RPMI7951 (cell line): ENCODE measurements at regions not wholly inside any gene's neighbourhood (a gene's known extent, or its start where the extent isn't known, plus 50 kb on each side); places are given as distances from the start of the nearest gene placed in this dataset.

ENCODE experiments used
- DNase-seq: peaks from one replicate; pipeline ENCODE4 v3.0.0-alpha.2; 2012; ENCODE audit warnings: low read depth

DNA sequence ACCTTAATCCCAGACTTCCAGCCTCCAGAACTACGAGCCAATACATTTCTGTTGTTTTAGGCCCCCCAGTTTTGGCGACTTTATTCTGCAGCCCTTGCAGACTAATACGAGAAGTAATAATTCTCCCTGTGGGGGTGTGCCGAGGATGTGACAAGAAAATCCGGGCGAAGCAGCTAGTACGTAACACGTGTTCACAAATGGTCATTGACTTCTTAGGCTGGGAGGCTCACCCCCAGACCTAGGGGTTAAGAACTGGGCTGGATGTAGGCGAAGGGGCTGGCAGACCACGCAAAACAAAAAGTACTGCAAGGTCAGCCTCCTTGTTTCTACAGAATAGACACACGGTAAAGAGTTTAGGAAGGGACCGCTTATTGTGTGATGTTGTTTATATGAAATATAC lies 69.8 kb upstream of the ESRRB start:
- DNase-seq: no peak

DNA sequence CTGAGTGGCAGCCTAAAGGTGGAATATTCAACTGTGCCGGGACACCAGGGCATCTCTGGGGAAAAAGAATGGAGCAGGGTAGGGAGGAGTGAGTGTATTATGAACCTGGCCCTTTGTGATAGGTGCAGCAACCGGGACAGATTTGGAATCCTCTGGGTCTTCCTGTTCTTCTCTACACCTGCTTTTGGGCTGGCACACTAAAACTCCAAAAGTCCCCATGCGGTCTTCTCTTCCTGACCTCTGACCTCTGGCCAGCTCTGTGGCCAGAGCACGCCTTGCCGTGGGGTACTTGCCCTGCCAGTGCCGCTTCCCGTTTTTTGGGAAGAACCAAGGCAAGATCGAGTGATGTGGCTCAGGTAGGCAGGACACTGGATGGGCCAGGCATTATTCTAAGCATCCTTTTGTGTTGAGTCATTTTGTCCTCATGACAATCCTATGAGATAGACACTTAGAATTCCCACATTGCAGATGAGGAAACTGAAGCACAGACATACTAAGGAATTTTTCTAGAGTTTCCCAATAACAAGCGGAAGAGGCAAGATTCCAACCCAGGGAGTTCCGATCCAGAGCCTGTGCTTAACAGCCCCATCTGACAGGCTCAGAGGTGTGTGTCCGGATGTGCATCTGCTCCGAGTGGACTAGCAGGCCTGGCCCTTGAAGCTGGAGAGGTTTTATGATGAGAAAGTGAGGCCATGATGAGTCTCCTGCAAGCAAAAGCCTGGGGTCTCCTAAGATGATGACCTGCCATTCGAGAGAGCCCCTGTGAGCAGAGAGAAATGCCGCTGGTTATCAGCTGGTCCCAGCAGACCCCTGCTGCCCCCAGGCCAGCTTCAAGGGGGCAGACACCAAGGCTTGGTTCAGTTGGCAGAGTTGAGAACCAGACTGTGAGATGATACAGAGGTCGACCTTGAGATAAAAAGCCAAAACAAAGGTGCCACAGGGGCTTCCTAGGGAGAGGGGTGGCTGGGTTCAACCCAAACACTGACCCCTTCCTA lies 67.9 kb upstream of the ESRRB start:
- no peak for DNase-seq

DNA sequence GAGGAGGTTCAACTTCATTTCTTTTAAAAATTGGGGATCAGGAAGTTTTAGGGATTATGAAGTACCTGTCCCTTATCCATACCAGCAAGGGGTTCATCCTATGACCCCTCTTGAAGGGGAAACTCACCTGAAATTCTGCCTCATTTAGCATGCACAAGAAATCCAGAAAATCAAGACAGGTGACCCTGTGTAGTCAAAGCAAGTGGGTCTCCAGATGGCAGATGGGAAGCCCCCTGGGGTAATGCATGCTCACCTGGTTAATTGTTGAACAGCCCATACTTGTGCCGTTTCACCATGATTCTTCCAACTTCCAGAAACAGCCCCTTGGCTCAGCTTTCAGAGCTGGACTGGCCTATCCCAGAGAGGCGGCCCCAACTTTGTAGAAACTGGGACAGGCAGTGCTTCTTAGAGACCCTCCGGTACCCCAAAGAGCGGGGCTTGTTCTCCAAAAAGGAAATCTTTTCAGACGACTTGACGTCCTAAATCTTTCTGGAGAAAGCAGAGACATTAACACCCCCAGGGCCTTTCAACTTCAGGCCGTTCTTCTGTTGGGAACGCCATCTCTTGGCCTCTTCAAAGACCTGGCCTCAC lies 66.3 kb upstream of the ESRRB start:
- no peak for DNase-seq

DNA sequence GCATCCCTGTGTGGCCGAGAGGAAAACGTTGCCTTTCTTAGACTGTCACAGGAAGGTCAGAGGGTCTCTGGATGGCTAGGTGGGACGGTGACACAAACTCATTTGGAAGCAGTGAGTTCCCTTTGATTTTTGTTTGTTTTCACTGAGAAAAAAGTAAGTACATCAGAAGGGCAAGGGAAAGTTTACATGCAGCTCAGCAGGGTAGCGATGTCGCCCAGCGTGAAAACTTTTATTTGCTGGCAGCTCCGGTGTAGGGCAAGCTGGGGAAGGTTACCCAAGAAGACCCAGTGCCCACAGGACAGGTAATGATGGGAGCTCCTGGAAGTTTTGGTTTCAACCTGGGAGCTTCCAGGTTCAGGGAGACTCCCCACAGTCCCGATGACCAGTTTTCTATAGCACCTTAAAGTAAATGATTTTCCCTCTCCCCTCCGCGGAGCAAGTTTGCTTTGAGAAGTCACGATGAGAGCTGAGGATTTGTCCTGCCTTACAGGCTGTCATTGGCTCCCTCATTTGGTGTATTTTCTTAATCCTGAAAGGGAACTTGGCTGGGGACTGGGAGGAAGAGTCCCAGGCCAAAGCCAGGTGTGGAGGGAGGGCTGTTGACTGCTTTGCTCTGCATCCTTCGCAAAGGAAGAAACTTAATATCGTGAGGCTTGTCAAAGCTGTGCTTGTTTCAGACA lies 64.7 kb upstream of the ESRRB start:
- no peak for DNase-seq

DNA sequence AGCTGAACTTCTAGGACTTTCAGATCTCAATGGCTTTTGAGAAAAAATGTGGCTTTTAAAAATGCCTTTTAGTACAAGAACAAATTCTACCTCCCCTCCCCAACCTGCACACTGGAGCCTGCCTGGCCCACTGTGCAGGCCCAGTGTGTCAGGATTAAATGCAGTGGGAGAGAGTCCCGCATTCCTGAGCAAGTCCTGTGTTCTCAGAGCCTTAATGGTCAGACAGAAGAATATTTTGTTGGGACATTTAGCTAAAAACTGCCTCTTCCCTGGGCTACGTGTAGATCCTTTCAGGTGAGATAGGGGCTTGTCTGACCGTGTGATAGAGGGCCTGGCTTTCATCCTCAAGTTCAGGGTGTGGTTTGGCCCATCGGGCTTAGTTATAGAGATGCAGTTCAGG lies 63.1 kb upstream of the ESRRB start:
- DNase-seq: no peak

DNA sequence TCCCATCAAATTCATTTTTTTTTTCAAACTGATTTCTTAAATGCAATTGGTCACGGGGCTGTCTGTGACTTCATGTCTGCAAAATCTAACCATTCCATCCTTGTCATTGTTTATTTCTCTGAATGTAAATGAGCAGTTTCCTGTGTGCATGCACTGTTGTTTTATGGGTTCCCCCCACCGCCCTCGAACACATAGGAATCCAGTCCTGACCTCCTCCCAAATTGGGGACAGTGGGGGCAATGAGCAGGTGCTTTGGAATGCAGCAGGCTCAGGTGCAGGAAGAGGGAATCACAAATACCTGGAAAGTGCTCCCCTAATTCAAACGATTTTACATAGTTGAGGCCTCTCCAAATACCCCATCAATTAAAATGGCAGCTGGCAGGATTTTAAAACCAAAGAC lies 62.6 kb upstream of the ESRRB start:
- DNase-seq: no peak

DNA sequence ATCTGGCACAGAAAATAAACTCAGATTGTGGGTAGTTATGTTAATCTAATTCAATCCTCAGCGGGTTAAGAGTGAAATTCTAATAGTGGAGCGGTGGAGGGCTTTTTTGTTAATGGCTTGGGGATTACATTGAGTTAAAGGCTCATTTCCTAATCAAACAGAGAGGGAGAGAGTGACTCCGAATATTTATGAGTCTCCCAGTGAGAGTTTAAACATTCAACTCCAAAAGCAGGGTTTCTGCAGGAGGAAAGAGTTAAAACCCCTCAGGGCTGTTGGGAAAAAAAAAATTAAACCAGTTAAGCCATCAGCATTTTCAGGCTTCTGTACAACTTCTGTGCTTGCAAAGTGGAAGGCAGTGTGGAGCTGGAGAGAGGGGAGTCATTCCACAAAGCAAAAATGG lies 62.1 kb upstream of the ESRRB start:
- DNase-seq: no peak

DNA sequence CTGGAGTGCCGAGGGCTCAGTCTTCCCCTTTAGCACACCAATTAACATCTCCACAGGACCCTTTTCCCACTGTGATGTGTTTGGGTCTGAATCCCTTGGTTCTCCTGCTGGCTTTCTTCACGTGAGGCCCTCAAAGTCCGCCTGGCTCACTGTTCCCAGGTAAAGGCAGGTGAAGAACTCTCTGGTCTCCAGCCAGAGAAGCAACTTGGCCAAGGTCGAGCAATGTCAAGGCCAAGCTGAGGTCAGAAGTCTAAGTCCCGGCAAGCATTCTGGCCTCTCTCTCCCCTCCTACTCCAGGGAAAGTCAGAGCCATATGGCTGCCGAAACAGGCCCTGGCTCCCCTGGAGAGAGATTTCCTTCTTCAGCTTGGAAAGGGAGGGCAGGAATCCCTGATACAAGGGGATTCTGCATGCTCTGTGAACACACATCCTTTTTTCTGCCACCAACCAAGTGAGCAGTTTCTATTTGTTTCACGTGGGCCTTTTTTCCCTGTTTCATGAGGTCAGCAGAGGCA lies 61.4 kb upstream of the ESRRB start:
- DNase-seq: no peak

DNA sequence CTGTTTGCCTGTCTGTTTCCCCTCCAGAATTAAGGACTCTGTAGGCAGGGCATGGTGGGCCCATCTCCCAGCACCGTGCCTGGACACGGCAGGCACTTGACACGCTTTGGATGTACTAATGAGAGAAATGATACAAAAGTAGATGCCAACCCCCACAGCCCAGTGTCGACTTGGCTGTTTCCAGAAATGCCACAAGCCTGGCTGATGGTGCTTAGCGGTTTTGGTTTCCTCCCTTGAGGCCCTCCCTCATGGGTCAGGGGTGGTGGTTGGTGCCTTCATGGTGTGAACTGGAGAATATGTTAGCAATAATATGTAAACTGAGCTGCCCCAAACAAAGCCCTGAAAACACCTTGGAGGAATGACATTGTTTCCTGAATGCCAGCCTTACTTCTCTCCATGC lies 55.5 kb upstream of the ESRRB start:
- DNase-seq: no peak

DNA sequence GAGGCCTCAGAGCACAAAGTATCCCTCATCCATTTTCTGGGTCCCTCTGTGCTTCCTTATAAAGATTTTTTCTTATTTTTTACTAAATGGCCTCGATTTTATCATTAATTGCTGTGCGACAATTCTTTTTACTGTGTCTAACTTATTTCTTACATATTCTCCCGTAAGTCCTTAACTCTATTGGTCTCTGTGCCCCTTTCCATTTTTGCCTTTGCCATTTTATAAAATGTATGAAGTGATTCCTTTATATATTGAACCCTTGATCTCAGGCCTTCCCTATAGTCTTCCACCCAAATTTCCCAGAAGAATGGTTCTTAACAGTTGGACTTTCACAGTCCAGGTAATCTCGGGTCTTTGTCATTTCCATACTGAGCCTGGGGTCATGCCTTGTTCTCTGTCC lies 55.0 kb upstream of the ESRRB start:
- no peak for DNase-seq

DNA sequence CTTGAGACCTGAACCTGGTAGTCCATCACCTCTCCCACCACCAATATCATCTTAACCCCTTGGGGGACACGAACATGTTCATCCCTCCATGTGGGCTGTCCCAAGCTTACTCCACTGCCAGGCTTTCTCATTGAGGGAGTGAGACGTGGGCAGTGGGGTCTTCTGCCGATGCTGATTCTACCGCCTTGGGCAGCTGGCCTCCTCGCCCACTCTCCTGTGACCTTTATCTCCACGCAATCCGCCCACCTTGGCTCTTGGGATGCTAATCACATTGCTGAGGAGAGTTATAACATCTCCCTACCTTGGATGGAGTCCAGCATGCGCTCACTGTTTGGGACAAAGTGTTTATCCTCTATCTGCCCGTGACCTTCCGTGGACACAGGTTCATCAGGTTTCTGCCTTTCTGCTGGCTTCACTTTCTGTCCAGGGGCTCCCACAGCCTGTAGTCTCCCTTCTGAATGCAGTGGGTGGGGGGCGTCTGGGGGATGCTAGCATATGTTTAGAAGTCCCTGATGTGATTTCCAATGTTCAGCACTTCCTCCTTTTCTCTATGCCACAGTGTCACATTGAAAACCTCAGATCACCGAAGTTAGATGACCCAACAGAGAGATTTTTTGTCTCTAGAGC lies 53.2 kb upstream of the ESRRB start:
- DNase-seq: no peak

DNA sequence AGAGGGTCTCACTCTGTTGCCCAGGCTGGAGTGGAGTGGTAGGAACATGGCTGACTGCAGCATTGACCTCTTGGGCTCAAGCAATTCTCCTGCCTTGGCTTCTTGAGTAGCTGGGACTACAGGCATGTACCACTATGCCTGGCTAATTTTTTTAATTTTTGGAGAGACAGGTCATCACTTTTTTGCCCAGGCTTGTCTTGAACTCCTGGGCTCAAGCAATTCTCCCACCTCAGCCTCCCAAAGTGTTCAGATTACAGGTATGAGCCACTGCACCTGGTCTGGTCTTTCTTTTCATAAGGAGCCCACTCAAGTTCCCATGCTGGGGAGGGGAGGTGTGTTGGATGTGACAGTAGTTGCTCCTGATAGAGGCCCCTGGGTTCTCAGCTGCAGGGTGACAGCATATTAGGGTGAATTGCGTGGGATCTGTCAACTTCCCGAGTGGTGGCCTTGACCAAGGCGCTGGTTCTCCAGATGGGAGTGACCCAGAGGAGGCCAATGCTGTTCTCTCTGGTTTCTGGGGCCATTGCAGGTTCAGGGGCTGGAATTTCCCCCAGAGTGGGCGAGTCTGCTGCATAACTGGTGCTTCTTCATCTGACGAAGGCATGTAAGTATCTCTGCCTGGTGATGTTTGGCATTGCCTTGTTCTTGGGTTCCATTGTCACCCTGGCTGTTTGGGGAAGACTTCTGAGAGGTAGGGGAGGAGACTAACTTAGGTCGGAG lies 52.4 kb upstream of the ESRRB start:
- no peak for DNase-seq

DNA sequence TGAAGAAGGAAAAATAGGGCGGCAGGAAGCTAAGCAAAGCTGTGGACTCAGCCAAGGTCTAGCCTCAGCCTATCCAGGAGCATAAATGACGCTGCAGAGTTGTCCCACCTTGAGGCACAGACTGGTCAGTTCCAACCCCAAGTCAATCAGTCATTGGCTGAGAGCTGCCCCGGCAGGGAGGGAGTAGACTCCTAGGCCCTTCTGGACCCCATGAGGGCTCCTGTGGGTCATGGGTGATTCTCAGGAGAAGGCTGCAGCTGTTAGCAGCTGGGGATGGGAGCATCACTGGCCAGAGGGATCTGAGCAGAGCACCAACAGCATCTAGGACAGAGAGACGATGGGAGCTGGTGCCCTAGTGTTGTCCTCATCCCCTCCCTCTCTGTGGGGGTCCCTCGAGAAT lies 51.8 kb upstream of the ESRRB start:
- no peak for DNase-seq
